GM12878 (cell line): ENCODE measurements at regions not wholly inside any gene's neighbourhood (a gene's known extent, or its start where the extent isn't known, plus 50 kb on each side); places are given as distances from the start of the nearest gene placed in this dataset.

Experiments used
- BMI1 ChIP-seq: fragments of 450-650 bp; IDR thresholded peaks from 2 replicates; pipeline ENCODE4 v1.6.1; 2016; ENCODE audit warnings: mild to moderate bottlenecking, moderate library complexity, borderline replicate concordance
- CBFB ChIP-seq: IDR thresholded peaks from 2 replicates; pipeline ENCODE4 v1.6.1; 2016; ENCODE audit warnings: antibody characterized with exemption, low read depth
- CTCF ChIP-seq, 3 experiments: IDR thresholded peaks in 2 of 3; conservative IDR thresholded peaks in 1 of 3; 2 replicates each; pipeline ENCODE4 v1.5.1; 2011; ENCODE audit warnings: low read depth in 3 of 3, low read length in 3 of 3, mild to moderate bottlenecking in 3 of 3, control low read depth in 2 of 3, moderate library complexity in 2 of 3, inconsistent platforms in 1 of 3, mixed read lengths in 1 of 3; ENCODE audit not compliant: control insufficient read depth in 2 of 3, insufficient read depth in 1 of 3; ENCODE audit errors: extremely low read depth in 1 of 3
- POLR2A ChIP-seq: IDR thresholded peaks from 2 replicates; pipeline ENCODE4 v1.6.1; 2011; ENCODE audit warnings: low read depth, mild to moderate bottlenecking, low read length
- RAD21 ChIP-seq: IDR thresholded peaks from 2 replicates; pipeline ENCODE4 v1.6.1; 2011; ENCODE audit warnings: mild to moderate bottlenecking, low read depth, low read length, moderate library complexity; ENCODE audit not compliant: insufficient read depth

DNA sequence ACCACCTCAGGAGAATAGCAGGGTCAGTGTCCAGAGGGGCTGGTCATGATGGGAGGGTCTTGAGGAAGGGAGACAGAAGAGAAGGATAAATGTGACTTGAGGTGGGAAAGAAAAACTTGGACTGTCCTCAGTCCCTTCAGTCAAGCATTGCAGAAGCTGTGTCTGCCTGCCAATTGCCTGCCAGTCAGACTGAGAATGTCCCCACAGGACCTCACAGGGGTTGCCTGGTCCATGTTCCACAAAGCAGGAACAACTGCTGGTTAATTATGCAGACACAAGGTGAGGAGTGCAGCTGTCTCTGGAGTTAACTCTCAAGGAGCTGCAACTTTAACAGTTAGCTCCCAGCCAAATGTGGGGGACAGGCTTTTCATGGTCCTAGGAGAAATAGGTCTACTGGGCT, 75.7 kb downstream of the TRIM43 start:
- TF ChIP-seq CTCF (IDR thresholded peaks at IDR 0.05 in 2 of 3, conservative IDR thresholded peaks at IDR 0.05 in 1 of 3; ENCODE audit: control insufficient read depth in 2 of 3, extremely low read depth in 1 of 3, insufficient read depth in 1 of 3, low read depth in 3 of 3, low read length in 3 of 3) (no peak), CBFB (no peak), RAD21 (no peak), BMI1 (no peak), POLR2A (no peak)
